K562 (cell line): ENCODE measurements at regions not wholly inside any gene's neighbourhood (a gene's known extent, or its start where the extent isn't known, plus 50 kb on each side); places are given as distances from the start of the nearest gene placed in this dataset.

ENCODE experiments used
- ATAC-seq: fragments of 200-7000 bp; cut with Tn5 transposase; 3 replicates; pipeline ENCODE4 v1.9.1; 2020; ENCODE audit warnings: moderate library complexity
- BruUV-seq: library from RNA; stranded (reverse); fragments of 400-500 nt; replicated peaks from 2 replicates; lab custom pipeline; 2021; lab: Mats Ljungman, UMichigan
- CTCF ChIA-PET: fragments of 300-600 bp; formaldehyde crosslinking; extraction: SDS; loops from one replicate; lab custom pipeline; 2021; ENCODE audit warnings: low intra/inter-chr PET ratio; lab: Yijun Ruan, JAX
- POLR2A ChIA-PET: fragments of 300-600, 350-650 bp; sonication (Branson Sonifier 250); formaldehyde crosslinking; extraction: SDS; loops from one replicate; lab custom pipeline; 2021; ENCODE audit warnings: antibody characterized with exemption, inconsistent platforms; lab: Yijun Ruan, JAX
- DNase-seq, 4 experiments: peaks; one replicate each; pipeline versions ENCODE4 v3.0.0 to v3.0.0-alpha.2; 2011 to 2018; ENCODE audit warnings: low spot score in 3 of 4, mixed read lengths in 3 of 4; ENCODE audit errors: extremely low read depth in 1 of 4
- FAIRE-seq: peaks from 2 replicates; lab custom pipeline; 2011; peaks lifted over from hg19 to GRCh38; lab: Jason Lieb, UNC
- H2AFZ ChIP-seq: 2 replicates; pipeline ENCODE4 v1.6.0; 2011; ENCODE audit warnings: low read depth, low read length, control low read depth, inconsistent platforms
- H3K27ac ChIP-seq: fragments of 200-600 bp; 3 replicates; pipeline ENCODE4 v1.8.0; 2011; ENCODE audit warnings: low read depth, mild to moderate bottlenecking, control low read depth, inconsistent platforms, low read length, moderate library complexity, mixed read lengths; ENCODE audit errors: extremely low read depth
- H3K27me3 ChIP-seq, 2 experiments: fragments of 300-600 bp in 1 of 2; 2 replicates in 1 of 2; 3 replicates in 1 of 2; pipeline versions ENCODE4 v1.6.0 to v1.8.0; 2011; ENCODE audit warnings: inconsistent platforms in 2 of 2, low read length in 2 of 2, mild to moderate bottlenecking in 1 of 2, mixed read lengths in 1 of 2, moderate library complexity in 1 of 2; ENCODE audit not compliant: control insufficient read depth in 2 of 2, insufficient read depth in 2 of 2
- H3K36me3 ChIP-seq: fragments of 300-600 bp; 3 replicates; pipeline ENCODE4 v1.8.0; 2011; ENCODE audit warnings: mild to moderate bottlenecking, low read length, inconsistent platforms; ENCODE audit not compliant: control insufficient read depth, insufficient read depth
- H3K4me1 ChIP-seq, 2 experiments: fragments of 200-600 bp in 1 of 2; replicated peaks in 1 of 2; 2 replicates in 1 of 2; 3 replicates in 1 of 2; pipeline versions ENCODE4 v1.5.1 to v1.8.0; 2011; ENCODE audit warnings: inconsistent platforms in 2 of 2, low read length in 2 of 2, mild to moderate bottlenecking in 1 of 2, mixed read lengths in 1 of 2, moderate library complexity in 1 of 2; ENCODE audit not compliant: control insufficient read depth in 2 of 2, insufficient read depth in 2 of 2
- H3K4me2 ChIP-seq: 2 replicates; pipeline ENCODE4 v1.6.1; 2011; ENCODE audit warnings: low read length, control low read depth, inconsistent platforms, mixed read lengths; ENCODE audit not compliant: insufficient read depth
- H3K4me3 ChIP-seq: fragments of 200-600 bp; sonication (generic), shearing (Covaris generic); 2 replicates; pipeline ENCODE4 v1.5.1; 2016; ENCODE audit warnings: control low read depth, inconsistent platforms
- H3K79me2 ChIP-seq: fragments of 200-600 bp; 3 replicates; pipeline ENCODE4 v1.8.0; 2011; ENCODE audit warnings: low read length, inconsistent platforms; ENCODE audit not compliant: control insufficient read depth, insufficient read depth
- H3K9ac ChIP-seq, 2 experiments: 2 replicates each; pipeline versions ENCODE4 v1.6.0 to v1.6.1; 2011; ENCODE audit warnings: low read depth in 2 of 2, low read length in 2 of 2, control low read depth in 1 of 2, inconsistent platforms in 1 of 2, mild to moderate bottlenecking in 1 of 2, mixed read lengths in 1 of 2; ENCODE audit not compliant: insufficient read depth in 1 of 2
- H3K9me1 ChIP-seq: one replicate; pipeline ENCODE4 v1.6.0; 2011; ENCODE audit warnings: inconsistent platforms, mild to moderate bottlenecking, low read length, moderate library complexity; ENCODE audit not compliant: control insufficient read depth, insufficient read depth
- H3K9me3 ChIP-seq: replicated peaks from 2 replicates; pipeline ENCODE4 v1.5.1; 2011; ENCODE audit warnings: low read depth, low read length, inconsistent platforms; ENCODE audit not compliant: control insufficient read depth, insufficient read depth
- H4K20me1 ChIP-seq: replicated peaks from 2 replicates; pipeline ENCODE4 v1.6.1; 2011; ENCODE audit warnings: low read length, inconsistent platforms, mixed read lengths; ENCODE audit not compliant: control insufficient read depth, insufficient read depth
- ARHGAP35 ChIP-seq: fragments of 450-650 bp; IDR thresholded peaks from 2 replicates; pipeline ENCODE4 v1.6.1; 2018; ENCODE audit not compliant: partially characterized antibody
- CBFA2T2 ChIP-seq: fragments of 450-650 bp; conservative IDR thresholded peaks from 2 replicates; pipeline ENCODE4 v1.6.1; 2017; ENCODE audit warnings: mild to moderate bottlenecking
- CBFA2T3 ChIP-seq: fragments of 450-650 bp; IDR thresholded peaks from 2 replicates; pipeline ENCODE4 v1.6.1; 2017
- FOXK1 ChIP-seq: sonication (generic); formaldehyde crosslinking; IDR thresholded peaks from 2 replicates; pipeline ENCODE4 v1.8.0; 2022; ENCODE audit warnings: missing genetic modification reagents, mild to moderate bottlenecking, borderline replicate concordance
- FOXM1 ChIP-seq, 2 experiments: fragments of 450-650 bp in 1 of 2; sonication (generic) in 1 of 2; formaldehyde crosslinking in 1 of 2; IDR thresholded peaks; 2 replicates each; pipeline versions ENCODE4 v1.6.1 to v1.9.0; 2017 to 2022; ENCODE audit warnings: low read depth in 2 of 2, mild to moderate bottlenecking in 2 of 2, missing genetic modification reagents in 1 of 2, moderate library complexity in 1 of 2
- HMGXB4 ChIP-seq: sonication (generic); formaldehyde crosslinking; IDR thresholded peaks from 2 replicates; pipeline ENCODE4 v1.8.1; 2023; ENCODE audit warnings: mild to moderate bottlenecking, missing genetic modification reagents
- MCM3 ChIP-seq: fragments of 450-650 bp; IDR thresholded peaks from 2 replicates; pipeline ENCODE4 v1.6.1; 2016
- OTX1 ChIP-seq: fragments of 450-650 bp; formaldehyde crosslinking; IDR thresholded peaks from 2 replicates; pipeline ENCODE4 v1.4.0; 2022; ENCODE audit warnings: mild to moderate bottlenecking
- RERE ChIP-seq: sonication (generic); formaldehyde crosslinking; IDR thresholded peaks from 2 replicates; pipeline ENCODE4 v1.8.0; 2023; ENCODE audit warnings: missing genetic modification reagents, mild to moderate bottlenecking, borderline replicate concordance
- ZFP36 ChIP-seq: fragments of 150-350 bp; IDR thresholded peaks from 2 replicates; pipeline ENCODE4 v1.6.1; 2018; ENCODE audit warnings: low read length, low read depth; ENCODE audit not compliant: partially characterized antibody
- ZNF24 ChIP-seq: fragments of 450-650 bp; IDR thresholded peaks from 2 replicates; pipeline ENCODE4 v1.6.1; 2016
- ZNF717 ChIP-seq: fragments of 250-450 bp; sonication (Bioruptor Pico); IDR thresholded peaks from 2 replicates; pipeline ENCODE4 v1.5.0; 2021
- WGBS: fragments of 100-300 bp; shearing (Covaris generic); methylation state at CpG from one replicate; pipeline ENCODE4 v1.1.6; 2016; ENCODE audit warnings: low coverage, mixed read lengths; ENCODE audit not compliant: insufficient coverage; ENCODE audit errors: missing lambda C conversion rate; 5-methylcytosine and 5-hydroxymethylcytosine counted together
- in situ Hi-C: fragments of 300-500 bp; cut with MboI; formaldehyde crosslinking; loops from 4 replicates; pipeline ENCODE4 v1.15.0; 2018; ENCODE audit warnings: inconsistent platforms, mixed read lengths
- intact Hi-C: fragments of 100-400 bp; cut with micrococcal nuclease; formaldehyde crosslinking; loops from 2 replicates; pipeline ENCODE4 v1.14.2; 2022
- TF ChIP-seq, protein P1 (sequence below): fragments of 450-650 bp; IDR thresholded peaks from one replicate; pipeline ENCODE4 v1.6.1; 2018; ENCODE audit warnings: mild to moderate bottlenecking, moderate library complexity; ENCODE audit not compliant: partially characterized antibody

DNA sequence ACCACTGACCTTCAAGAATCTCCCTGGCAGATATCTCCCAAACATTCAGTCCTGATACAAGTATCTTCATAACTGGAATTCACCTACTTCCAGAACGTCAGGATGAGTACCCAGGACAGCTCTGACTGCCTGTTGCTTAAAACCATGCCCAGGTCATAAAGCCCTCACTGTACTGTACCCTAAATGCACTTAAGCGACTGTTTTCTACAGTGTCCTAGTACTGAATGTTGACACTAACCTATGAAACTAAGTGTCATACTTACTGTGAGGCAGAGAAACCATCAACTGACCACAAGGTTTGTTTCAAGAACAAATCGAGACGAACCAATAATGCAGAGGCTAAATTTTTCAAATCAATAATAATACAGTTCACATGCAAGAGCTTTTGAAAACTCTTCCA, 178.7 kb upstream of the NSMCE3 start (continued):
- TF ChIP-seq RERE (CRISPR knock-in tag) (no peak), FOXM1 (IDR thresholded peaks at IDR 0.05; ENCODE audit: low read depth) (no peak), FOXM1 (CRISPR knock-in tag; IDR thresholded peaks at IDR 0.05; ENCODE audit: low read depth) (no peak), ARHGAP35 (no peak)

- Histone ChIP-seq H3K79me2 (no peaks in the 10 kb centered on the region), H3K27ac (no peak overlapping the region), H3K4me2 (no peak overlapping the region), H3K9me3 (no peaks in the 10 kb centered on the region), H3K4me1 (no peaks in the 10 kb centered on the region), H3K36me3 (no peaks in the 10 kb centered on the region), H3K9me1 (no peaks in the 10 kb centered on the region), H2AFZ (no peak overlapping the region), H3K9ac (no peak overlapping the region), H4K20me1 (no peaks in the 10 kb centered on the region), H3K27me3 (peaks cover 0 to 8% of the 10 kb centered on the region in 2 experiments; a peak in 1 of 5 replicates), H3K4me3 (no peak overlapping the region)
- 0% methylated on average over 3 of the region's 3 CpGs for WGBS
- DNase-seq (no peak), FAIRE-seq (no peak), ATAC-seq (no peak)
- CTCF ChIA-PET, result no interaction called here
- POLR2A ChIA-PET, result no interaction called here
- BruUV-seq, result no TSS peak
- intact Hi-C loops, result no loop called here
- in situ Hi-C loops, result no loop called here
- TF ChIP-seq ZNF717 (CRISPR knock-in tag) (no peak), HMGXB4 (CRISPR knock-in tag) (no peak), CBFA2T3 (no peak), CBFA2T2 (no peak), ZFP36 (no peak), ZNF24 (no peak), OTX1 (CRISPR knock-in tag) (no peak), MCM3 (no peak), FOXK1 (CRISPR knock-in tag) (no peak)
- TF ChIP-seq, protein P1, sequence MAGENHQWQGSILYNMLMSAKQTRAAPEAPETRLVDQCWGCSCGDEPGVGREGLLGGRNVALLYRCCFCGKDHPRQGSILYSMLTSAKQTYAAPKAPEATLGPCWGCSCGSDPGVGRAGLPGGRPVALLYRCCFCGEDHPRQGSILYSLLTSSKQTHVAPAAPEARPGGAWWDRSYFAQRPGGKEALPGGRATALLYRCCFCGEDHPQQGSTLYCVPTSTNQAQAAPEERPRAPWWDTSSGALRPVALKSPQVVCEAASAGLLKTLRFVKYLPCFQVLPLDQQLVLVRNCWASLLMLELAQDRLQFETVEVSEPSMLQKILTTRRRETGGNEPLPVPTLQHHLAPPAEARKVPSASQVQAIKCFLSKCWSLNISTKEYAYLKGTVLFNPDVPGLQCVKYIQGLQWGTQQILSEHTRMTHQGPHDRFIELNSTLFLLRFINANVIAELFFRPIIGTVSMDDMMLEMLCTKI, result no peak
These were observed 176.9 kb upstream of the NSMCE3 start for GRCh38 chr15:29446480-29446879.
